ENCODE measurements at regions not wholly inside any gene's neighbourhood (a gene's known extent, or its start where the extent isn't known, plus 50 kb on each side); places are given as distances from the start of the nearest gene placed in this dataset.

DNA sequence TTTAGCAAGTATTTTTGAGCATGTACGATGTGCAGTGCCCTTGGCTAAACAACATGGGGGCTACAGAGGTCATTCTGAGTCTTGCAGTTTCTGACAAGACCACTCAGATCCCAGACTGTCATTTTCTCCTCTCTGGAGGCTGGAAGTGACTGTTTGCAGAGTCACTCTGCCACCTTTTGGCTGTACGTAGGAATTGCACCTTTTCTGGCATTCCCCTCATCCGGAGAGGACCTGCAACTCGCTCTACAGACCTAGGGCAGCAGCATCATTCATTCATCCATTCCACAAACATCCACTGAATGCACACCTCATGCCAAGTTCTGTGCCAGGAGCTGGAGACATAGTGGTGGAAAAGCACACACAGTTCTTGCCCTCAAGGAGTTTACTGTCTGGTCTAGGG, 160.4 kb upstream of the GPR101 start:
- DNase-seq (ENCODE audit: low spot score), result peak; percentile 24
- Mint-ChIP-seq H3K4me1 (no peaks in the 10 kb centered on the region), H3K27me3 (ENCODE audit: low read depth) (no peaks in the 10 kb centered on the region), H3K9me3 (peaks cover 16% of the 10 kb centered on the region), H3K27ac (no peak overlapping the region), H3K4me3 (no peak overlapping the region), H3K36me3 (0 out of 2 replicates have a peak, but pooled peaks cover 2% of the 10 kb centered on the region)
- ChIA-PET POLR2A (no interaction called here), CTCF (interaction anchor here (0.6 to 1.2 kb wide), 3 partner anchors 15 to 37 kb away, joined by 4 read pairs; no protein-coding TSS in a partner anchor)
- ATAC-seq, result peak; percentile 86
- TF ChIP-seq NR2C2 (CRISPR knock-in tag; IDR thresholded peaks at IDR 0.05), result no peak
- no peak for TF ChIP-seq HMGXB4 (CRISPR knock-in tag; IDR thresholded peaks at IDR 0.05)
- TF ChIP-seq, protein P1, sequence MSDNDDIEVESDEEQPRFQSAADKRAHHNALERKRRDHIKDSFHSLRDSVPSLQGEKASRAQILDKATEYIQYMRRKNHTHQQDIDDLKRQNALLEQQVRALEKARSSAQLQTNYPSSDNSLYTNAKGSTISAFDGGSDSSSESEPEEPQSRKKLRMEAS (CRISPR knock-in tag; IDR thresholded peaks at IDR 0.05), result no peak
- TF ChIP-seq TP53 (CRISPR knock-in tag; IDR thresholded peaks at IDR 0.05), result no peak
- TF ChIP-seq, protein P2, sequence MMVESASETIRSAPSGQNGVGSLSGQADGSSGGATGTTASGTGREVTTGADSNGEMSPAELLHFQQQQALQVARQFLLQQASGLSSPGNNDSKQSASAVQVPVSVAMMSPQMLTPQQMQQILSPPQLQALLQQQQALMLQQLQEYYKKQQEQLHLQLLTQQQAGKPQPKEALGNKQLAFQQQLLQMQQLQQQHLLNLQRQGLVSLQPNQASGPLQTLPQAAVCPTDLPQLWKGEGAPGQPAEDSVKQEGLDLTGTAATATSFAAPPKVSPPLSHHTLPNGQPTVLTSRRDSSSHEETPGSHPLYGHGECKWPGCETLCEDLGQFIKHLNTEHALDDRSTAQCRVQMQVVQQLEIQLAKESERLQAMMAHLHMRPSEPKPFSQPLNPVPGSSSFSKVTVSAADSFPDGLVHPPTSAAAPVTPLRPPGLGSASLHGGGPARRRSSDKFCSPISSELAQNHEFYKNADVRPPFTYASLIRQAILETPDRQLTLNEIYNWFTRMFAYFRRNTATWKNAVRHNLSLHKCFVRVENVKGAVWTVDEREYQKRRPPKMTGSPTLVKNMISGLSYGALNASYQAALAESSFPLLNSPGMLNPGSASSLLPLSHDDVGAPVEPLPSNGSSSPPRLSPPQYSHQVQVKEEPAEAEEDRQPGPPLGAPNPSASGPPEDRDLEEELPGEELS (CRISPR knock-in tag; IDR thresholded peaks at IDR 0.05), result no peak
- no peak for TF ChIP-seq SMAD4 (CRISPR knock-in tag; IDR thresholded peaks at IDR 0.05)
- no peak for TF ChIP-seq PRDM15 (CRISPR knock-in tag; IDR thresholded peaks at IDR 0.05)
- TF ChIP-seq, protein P3, sequence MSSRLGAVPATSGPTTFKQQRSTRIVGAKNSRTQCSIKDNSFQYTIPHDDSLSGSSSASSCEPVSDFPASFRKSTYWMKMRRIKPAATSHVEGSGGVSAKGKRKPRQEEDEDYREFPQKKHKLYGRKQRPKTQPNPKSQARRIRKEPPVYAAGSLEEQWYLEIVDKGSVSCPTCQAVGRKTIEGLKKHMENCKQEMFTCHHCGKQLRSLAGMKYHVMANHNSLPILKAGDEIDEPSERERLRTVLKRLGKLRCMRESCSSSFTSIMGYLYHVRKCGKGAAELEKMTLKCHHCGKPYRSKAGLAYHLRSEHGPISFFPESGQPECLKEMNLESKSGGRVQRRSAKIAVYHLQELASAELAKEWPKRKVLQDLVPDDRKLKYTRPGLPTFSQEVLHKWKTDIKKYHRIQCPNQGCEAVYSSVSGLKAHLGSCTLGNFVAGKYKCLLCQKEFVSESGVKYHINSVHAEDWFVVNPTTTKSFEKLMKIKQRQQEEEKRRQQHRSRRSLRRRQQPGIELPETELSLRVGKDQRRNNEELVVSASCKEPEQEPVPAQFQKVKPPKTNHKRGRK (CRISPR knock-in tag; IDR thresholded peaks at IDR 0.05; ENCODE audit: borderline replicate concordance), result no peak
- TF ChIP-seq OVOL2 (CRISPR knock-in tag; IDR thresholded peaks at IDR 0.05; ENCODE audit: borderline replicate concordance), result no peak

DNA sequence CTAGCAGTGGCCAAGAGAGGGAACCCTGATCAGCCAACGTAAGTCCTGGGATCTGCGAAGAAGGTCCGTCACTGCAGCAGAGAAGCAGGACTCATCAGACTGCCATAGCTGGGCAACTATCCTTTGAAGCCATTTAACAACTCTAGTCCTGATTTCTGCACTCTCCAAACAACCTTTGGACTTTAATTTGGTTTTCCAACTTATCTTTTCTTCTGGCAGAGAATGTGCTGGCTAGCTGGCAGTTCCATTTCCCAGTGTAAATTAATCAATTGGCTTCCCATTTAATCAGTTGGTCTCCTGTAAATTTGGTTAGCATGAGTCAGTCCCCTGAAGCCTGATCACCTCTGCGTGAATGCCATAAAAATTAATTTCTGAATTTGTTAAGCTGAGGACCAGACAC, 153.7 kb upstream of the GPR101 start:
- ATAC-seq (no peak), DNase-seq (ENCODE audit: low spot score) (no peak)
- no peak overlapping the region for H3K27ac Mint-ChIP-seq
- H3K27me3 Mint-ChIP-seq (ENCODE audit: low read depth), result no peaks in the 10 kb centered on the region
- ChIA-PET POLR2A (no interaction called here), CTCF (no interaction called here)
- H3K36me3 Mint-ChIP-seq, result 0 out of 2 replicates have a peak, but pooled peaks cover 2% of the 10 kb centered on the region
- peaks cover 16% of the 10 kb centered on the region for H3K9me3 Mint-ChIP-seq
- H3K4me3 Mint-ChIP-seq, result no peak overlapping the region
- H3K4me1 Mint-ChIP-seq, result no peaks in the 10 kb centered on the region
- TF ChIP-seq FOXJ3 (CRISPR knock-in tag; IDR thresholded peaks at IDR 0.05; ENCODE audit: borderline replicate concordance), result no peak
- TF ChIP-seq OVOL2 (CRISPR knock-in tag; IDR thresholded peaks at IDR 0.05; ENCODE audit: borderline replicate concordance), result no peak
- TF ChIP-seq AR (CRISPR knock-in tag; IDR thresholded peaks at IDR 0.05), result no peak
- TF ChIP-seq GRHL2 (CRISPR knock-in tag; IDR thresholded peaks at IDR 0.05; ENCODE audit: insufficient replicate concordance, severe bottlenecking), result no peak
- no peak for TF ChIP-seq ZNF416 (CRISPR knock-in tag; IDR thresholded peaks at IDR 0.05)
- no peak for TF ChIP-seq ZBTB21 (CRISPR knock-in tag; IDR thresholded peaks at IDR 0.05; ENCODE audit: borderline replicate concordance)
- no peak for TF ChIP-seq NR1H2 (CRISPR knock-in tag; IDR thresholded peaks at IDR 0.05)
- no peak for TF ChIP-seq ETV6 (CRISPR knock-in tag; IDR thresholded peaks at IDR 0.05)
- no peak for TF ChIP-seq E2F1 (CRISPR knock-in tag; IDR thresholded peaks at IDR 0.05)
- TF ChIP-seq ELF4 (CRISPR knock-in tag; IDR thresholded peaks at IDR 0.05; ENCODE audit: low read depth), result no peak
- TF ChIP-seq RELA (CRISPR knock-in tag; IDR thresholded peaks at IDR 0.05; ENCODE audit: borderline replicate concordance), result no peak
- TF ChIP-seq, protein P4, sequence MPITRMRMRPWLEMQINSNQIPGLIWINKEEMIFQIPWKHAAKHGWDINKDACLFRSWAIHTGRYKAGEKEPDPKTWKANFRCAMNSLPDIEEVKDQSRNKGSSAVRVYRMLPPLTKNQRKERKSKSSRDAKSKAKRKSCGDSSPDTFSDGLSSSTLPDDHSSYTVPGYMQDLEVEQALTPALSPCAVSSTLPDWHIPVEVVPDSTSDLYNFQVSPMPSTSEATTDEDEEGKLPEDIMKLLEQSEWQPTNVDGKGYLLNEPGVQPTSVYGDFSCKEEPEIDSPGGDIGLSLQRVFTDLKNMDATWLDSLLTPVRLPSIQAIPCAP (CRISPR knock-in tag; IDR thresholded peaks at IDR 0.05), result no peak
- TF ChIP-seq ZNF317 (CRISPR knock-in tag; IDR thresholded peaks at IDR 0.05; ENCODE audit: borderline replicate concordance, low read depth), result no peak
